ENCODE measurements at regions not wholly inside any gene's neighbourhood (a gene's known extent, or its start where the extent isn't known, plus 50 kb on each side); places are given as distances from the start of the nearest gene placed in this dataset.

DNA sequence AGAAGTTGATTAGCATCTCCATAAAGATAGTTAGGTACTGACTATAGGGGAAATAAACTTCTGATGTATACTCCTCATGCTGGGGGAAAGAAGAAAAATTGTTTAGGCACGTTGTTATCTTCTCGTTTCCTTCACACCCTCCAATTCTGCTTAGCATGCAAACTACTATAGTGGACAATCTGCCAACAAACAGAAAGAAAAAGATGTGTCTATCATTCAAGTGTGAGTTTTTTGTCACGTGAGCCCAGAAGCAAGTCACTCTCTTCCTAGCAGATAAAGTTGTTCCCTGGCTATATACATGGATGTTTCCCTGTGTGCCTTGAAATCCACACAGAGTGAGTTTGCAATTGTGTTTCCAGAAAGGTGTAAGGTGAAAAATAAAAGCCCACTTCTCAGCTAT, 318.4 kb downstream of the CWC27 start:
- no peak for DNase-seq (ENCODE audit: low read depth, low spot score)
- no peak overlapping the region for H3K4me3 ChIP-seq (ENCODE audit: low read depth, low read length)
- in situ Hi-C loops (cut with HindIII; ENCODE audit: low sequenced_read_pairs): no loop called here
- TF ChIP-seq, protein P1, sequence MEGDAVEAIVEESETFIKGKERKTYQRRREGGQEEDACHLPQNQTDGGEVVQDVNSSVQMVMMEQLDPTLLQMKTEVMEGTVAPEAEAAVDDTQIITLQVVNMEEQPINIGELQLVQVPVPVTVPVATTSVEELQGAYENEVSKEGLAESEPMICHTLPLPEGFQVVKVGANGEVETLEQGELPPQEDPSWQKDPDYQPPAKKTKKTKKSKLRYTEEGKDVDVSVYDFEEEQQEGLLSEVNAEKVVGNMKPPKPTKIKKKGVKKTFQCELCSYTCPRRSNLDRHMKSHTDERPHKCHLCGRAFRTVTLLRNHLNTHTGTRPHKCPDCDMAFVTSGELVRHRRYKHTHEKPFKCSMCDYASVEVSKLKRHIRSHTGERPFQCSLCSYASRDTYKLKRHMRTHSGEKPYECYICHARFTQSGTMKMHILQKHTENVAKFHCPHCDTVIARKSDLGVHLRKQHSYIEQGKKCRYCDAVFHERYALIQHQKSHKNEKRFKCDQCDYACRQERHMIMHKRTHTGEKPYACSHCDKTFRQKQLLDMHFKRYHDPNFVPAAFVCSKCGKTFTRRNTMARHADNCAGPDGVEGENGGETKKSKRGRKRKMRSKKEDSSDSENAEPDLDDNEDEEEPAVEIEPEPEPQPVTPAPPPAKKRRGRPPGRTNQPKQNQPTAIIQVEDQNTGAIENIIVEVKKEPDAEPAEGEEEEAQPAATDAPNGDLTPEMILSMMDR (IDR thresholded peaks at IDR 0.05; ENCODE audit: low read depth, low read length): no peak

DNA sequence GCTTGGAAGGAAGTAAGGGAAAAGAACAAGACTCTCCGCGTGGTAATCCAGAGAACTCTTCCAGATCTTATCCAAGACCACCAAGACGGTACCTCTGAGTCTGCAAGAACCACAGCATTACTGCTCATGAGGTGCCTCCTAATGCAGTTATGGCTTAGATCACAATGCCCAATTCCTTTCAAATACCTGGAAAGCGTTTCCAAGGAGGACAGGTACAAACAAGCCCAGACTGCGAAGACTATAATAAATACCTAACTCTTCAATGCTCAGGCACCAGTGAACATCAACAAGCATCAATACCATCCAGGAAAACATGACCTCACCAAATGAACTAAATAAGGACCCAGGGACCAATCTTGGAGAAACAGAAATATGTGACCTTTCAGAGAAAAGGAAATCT, 325.5 kb downstream of the CWC27 start:
- in situ Hi-C loops (cut with HindIII; ENCODE audit: low sequenced_read_pairs): no loop called here
- H3K4me3 ChIP-seq (ENCODE audit: low read depth, low read length): no peak overlapping the region
- DNase-seq (ENCODE audit: low read depth, low spot score): no peak
- TF ChIP-seq, protein P1 (IDR thresholded peaks at IDR 0.05; ENCODE audit: low read depth, low read length): no peak

DNA sequence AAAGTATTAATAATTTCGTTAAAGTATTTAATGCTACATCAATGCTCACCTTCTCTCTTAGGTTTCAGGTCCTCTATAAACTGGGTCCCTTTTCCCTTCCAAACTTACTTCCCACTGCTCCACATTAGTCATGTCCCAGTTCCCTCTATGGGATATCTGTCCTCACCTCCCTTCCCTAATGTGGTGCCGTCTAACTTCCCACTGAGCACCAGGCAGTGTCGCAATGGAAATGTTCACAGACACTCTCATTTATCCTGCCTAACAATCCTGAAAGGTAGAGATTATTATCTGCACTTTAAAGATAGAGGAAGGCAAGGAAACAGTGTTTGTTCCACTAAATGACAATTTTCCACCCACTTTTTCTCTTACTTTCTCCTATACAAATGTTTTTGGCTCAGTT, 329.7 kb downstream of the CWC27 start:
- DNase-seq (ENCODE audit: low read depth, low spot score): no peak
- H3K4me3 ChIP-seq (ENCODE audit: low read depth, low read length): no peak overlapping the region
- TF ChIP-seq, protein P1 (IDR thresholded peaks at IDR 0.05; ENCODE audit: low read depth, low read length): no peak
- in situ Hi-C loops (cut with HindIII; ENCODE audit: low sequenced_read_pairs): no loop called here

Data from astrocyte of the spinal cord (primary cell).